Erythroblast (primary cell): ENCODE measurements at regions not wholly inside any gene's neighbourhood (a gene's known extent, or its start where the extent isn't known, plus 50 kb on each side); places are given as distances from the start of the nearest gene placed in this dataset.

Source experiments
- GATA1 ChIP-seq: IDR thresholded peaks from 2 replicates; pipeline ENCODE4 v1.6.1; 2011; ENCODE audit warnings: low read depth, mild to moderate bottlenecking, control low read depth, low read length, moderate library complexity
- POLR2A ChIP-seq: IDR thresholded peaks from 2 replicates; pipeline ENCODE4 v1.6.1; 2011; ENCODE audit warnings: mild to moderate bottlenecking, low read length

DNA sequence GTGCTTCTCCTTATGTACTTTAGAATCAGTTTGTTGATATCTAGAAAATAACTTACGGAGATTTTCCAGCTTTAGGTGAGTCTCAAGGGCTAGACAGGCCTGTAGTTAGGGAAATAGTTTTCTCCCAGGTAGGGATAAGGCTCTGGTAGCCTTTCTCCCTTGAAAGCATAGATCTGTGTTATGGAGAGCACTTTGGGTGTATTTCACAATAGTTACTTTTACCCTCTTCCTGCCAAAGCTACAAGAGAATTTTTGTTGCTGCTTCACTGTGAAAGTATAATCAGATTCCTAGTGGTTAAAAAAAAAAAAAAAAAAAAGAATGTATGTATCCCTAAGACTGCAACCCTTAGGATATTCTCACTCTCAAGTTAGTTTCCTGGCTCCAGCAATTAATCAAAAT, 267.5 kb downstream of the PIK3C3 start:
- TF ChIP-seq POLR2A: no peak
- TF ChIP-seq GATA1: no peak
